Mucosa of rectum (tissue), 2 donors: ENCODE measurements at regions not wholly inside any gene's neighbourhood (a gene's known extent, or its start where the extent isn't known, plus 50 kb on each side); places are given as distances from the start of the nearest gene placed in this dataset.

Source experiments
- H3K27ac ChIP-seq, 2 donors: one replicate each; pipeline ENCODE4 v1.7.0; 2013; ENCODE audit warnings: inconsistent platforms in 2 of 2, low read depth in 2 of 2, low read length in 2 of 2
- H3K27me3 ChIP-seq, 2 donors: one replicate each; pipeline ENCODE4 v1.7.0; 2013; ENCODE audit warnings: low read length in 2 of 2; ENCODE audit not compliant: control insufficient read depth in 2 of 2, insufficient read depth in 2 of 2
- H3K36me3 ChIP-seq, 2 donors: one replicate each; pipeline ENCODE4 v1.7.0; 2013; ENCODE audit warnings: low read length in 2 of 2; ENCODE audit not compliant: control insufficient read depth in 2 of 2, insufficient read depth in 2 of 2
- H3K4me1 ChIP-seq, 2 donors: one replicate each; pipeline ENCODE4 v1.7.0; 2013; ENCODE audit warnings: low read length in 2 of 2, mild to moderate bottlenecking in 1 of 2; ENCODE audit not compliant: control insufficient read depth in 2 of 2, insufficient read depth in 2 of 2
- H3K4me3 ChIP-seq, 2 donors: one replicate each; pipeline ENCODE4 v1.7.0; 2013; ENCODE audit warnings: low read length in 2 of 2
- H3K9ac ChIP-seq, 2 donors: one replicate each; pipeline ENCODE4 v1.7.0; 2013; ENCODE audit warnings: low read length in 2 of 2, low read depth in 1 of 2, mild to moderate bottlenecking in 1 of 2
- H3K9me3 ChIP-seq, 2 donors: one replicate each; pipeline ENCODE4 v1.7.0; 2013; ENCODE audit warnings: low read length in 2 of 2; ENCODE audit not compliant: control insufficient read depth in 2 of 2
- donor health status: healthy.
- donor health status: Normal muscosa, but diverticular disease.

- Histone ChIP-seq H3K36me3 (no peaks in the 10 kb centered on the region), H3K4me3 (no peak overlapping the region), H3K27ac (no peak overlapping the region), H3K9me3 (no peaks in the 10 kb centered on the region), H3K4me1 (no peaks in the 10 kb centered on the region), H3K9ac (no peak overlapping the region), H3K27me3 (no peaks in the 10 kb centered on the region)
Observed at GRCh38 chr5:44663991-44664710, 144.6 kb upstream of the MRPS30 start.

GRCh38 chr5:44661851-44662250 is 146.9 kb upstream of the MRPS30 start:
- no peak overlapping the region for H3K9ac ChIP-seq
- H3K27ac ChIP-seq: no peak overlapping the region
- H3K27me3 ChIP-seq: no peaks in the 10 kb centered on the region
- H3K36me3 ChIP-seq: no peaks in the 10 kb centered on the region
- no peaks in the 10 kb centered on the region for H3K9me3 ChIP-seq
- no peaks in the 10 kb centered on the region for H3K4me1 ChIP-seq
- H3K4me3 ChIP-seq: no peak overlapping the region

- Histone ChIP-seq H3K4me1 (no peaks in the 10 kb centered on the region), H3K4me3 (no peak overlapping the region), H3K27ac (no peak overlapping the region), H3K9ac (no peak overlapping the region), H3K27me3 (no peaks in the 10 kb centered on the region), H3K9me3 (peaks cover 0 to 3% of the 10 kb centered on the region in 2 donors), H3K36me3 (no peaks in the 10 kb centered on the region)
Observed at GRCh38 chr5:44660251-44660650, 148.5 kb upstream of the MRPS30 start.

DNA sequence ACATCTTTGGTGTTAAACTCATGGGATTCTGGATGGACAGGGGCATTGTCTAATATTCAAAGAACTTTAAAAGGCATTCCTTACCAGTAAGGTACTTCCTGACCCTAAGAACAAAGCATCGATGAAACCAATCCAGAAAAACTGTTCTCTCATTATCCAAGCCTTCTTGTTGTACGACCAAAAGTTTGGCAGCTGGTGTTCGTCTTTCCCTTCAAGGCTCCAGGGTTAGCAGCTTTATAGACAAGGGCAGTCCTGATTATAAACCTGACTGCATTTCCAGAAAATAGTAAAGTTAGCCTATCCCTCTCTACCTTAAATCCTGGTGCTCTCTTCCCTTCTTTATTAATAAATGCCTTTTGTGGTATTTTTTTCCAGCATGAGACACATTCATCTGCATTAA is 149.4 kb upstream of the MRPS30 start:
- Histone ChIP-seq H3K27ac (no peak overlapping the region), H3K4me1 (no peaks in the 10 kb centered on the region), H3K36me3 (no peaks in the 10 kb centered on the region), H3K9ac (no peak overlapping the region), H3K27me3 (no peaks in the 10 kb centered on the region), H3K4me3 (no peak overlapping the region), H3K9me3 (peaks cover 0 to 3% of the 10 kb centered on the region in 2 donors)

GRCh38 chr5:44652674-44653073 is 156.1 kb upstream of the MRPS30 start:
- Histone ChIP-seq H3K4me3 (no peak overlapping the region), H3K36me3 (no peaks in the 10 kb centered on the region), H3K4me1 (no peaks in the 10 kb centered on the region), H3K9ac (no peak overlapping the region), H3K27me3 (no peaks in the 10 kb centered on the region), H3K9me3 (peaks cover 0 to 3% of the 10 kb centered on the region in 2 donors), H3K27ac (no peak overlapping the region)

- no peaks in the 10 kb centered on the region for H3K4me1 ChIP-seq
- H3K36me3 ChIP-seq: no peaks in the 10 kb centered on the region
- H3K27me3 ChIP-seq: no peaks in the 10 kb centered on the region
- H3K9ac ChIP-seq: no peak overlapping the region
- no peak overlapping the region for H3K27ac ChIP-seq
- peaks cover 0 to under 1% of the 10 kb centered on the region in 2 donors for H3K9me3 ChIP-seq
- no peak overlapping the region for H3K4me3 ChIP-seq
Observed at GRCh38 chr5:44646016-44646415, 162.7 kb upstream of the MRPS30 start.

GRCh38 chr5:44645502-44645901 is 163.2 kb upstream of the MRPS30 start:
- no peak overlapping the region for H3K9ac ChIP-seq
- peaks cover 0 to 1% of the 10 kb centered on the region in 2 donors for H3K9me3 ChIP-seq
- H3K27me3 ChIP-seq: no peaks in the 10 kb centered on the region
- no peaks in the 10 kb centered on the region for H3K4me1 ChIP-seq
- H3K27ac ChIP-seq: no peak overlapping the region
- no peaks in the 10 kb centered on the region for H3K36me3 ChIP-seq
- H3K4me3 ChIP-seq: no peak overlapping the region

DNA sequence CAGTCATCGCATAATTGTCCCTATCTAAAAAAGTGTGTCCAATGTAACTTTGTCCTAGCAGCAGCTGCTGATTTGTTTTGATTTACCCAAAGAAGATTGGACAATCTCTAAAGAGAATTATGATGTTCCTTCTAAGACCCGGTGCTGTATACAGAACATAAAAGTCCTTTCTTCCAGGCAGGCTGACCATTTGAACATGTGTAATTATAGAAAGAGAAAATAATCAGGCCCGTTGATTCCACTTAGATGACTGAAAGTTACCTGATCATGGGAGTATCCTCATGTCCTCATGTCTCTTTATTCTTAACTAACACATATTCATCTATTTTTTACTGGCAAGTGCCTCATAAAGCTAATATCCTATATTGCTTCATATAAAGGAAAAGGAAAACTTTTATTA is 164.1 kb upstream of the MRPS30 start:
- Histone ChIP-seq H3K27me3 (no peaks in the 10 kb centered on the region), H3K9ac (no peak overlapping the region), H3K36me3 (no peaks in the 10 kb centered on the region), H3K4me1 (no peaks in the 10 kb centered on the region), H3K27ac (no peak overlapping the region), H3K4me3 (no peak overlapping the region), H3K9me3 (peaks cover 0 to 1% of the 10 kb centered on the region in 2 donors)

DNA sequence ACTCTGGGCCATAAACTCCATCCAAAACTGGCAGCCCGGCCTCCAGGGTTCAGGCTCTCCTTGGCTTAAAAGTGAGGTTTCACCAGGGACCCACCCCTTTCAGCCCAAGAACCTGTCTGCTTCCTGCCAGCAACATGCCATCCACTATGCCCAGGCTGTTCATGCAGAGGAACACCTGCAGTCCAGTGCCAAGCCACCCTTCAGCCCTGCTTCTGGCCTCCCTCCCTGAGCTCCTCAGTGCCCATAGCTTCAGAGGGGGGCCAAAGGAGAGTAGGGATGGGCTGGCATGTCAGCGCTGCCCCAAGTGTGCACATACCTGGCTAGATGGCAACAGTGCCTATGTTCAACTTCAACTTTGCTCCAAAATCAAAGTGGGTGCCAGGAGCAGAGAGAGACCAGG is 166.9 kb upstream of the MRPS30 start:
- H3K36me3 ChIP-seq: no peaks in the 10 kb centered on the region
- no peak overlapping the region for H3K4me3 ChIP-seq
- H3K27me3 ChIP-seq: no peaks in the 10 kb centered on the region
- H3K27ac ChIP-seq: no peak overlapping the region
- H3K9ac ChIP-seq: no peak overlapping the region
- no peaks in the 10 kb centered on the region for H3K4me1 ChIP-seq
- H3K9me3 ChIP-seq: peaks cover 0 to 1% of the 10 kb centered on the region in 2 donors

DNA sequence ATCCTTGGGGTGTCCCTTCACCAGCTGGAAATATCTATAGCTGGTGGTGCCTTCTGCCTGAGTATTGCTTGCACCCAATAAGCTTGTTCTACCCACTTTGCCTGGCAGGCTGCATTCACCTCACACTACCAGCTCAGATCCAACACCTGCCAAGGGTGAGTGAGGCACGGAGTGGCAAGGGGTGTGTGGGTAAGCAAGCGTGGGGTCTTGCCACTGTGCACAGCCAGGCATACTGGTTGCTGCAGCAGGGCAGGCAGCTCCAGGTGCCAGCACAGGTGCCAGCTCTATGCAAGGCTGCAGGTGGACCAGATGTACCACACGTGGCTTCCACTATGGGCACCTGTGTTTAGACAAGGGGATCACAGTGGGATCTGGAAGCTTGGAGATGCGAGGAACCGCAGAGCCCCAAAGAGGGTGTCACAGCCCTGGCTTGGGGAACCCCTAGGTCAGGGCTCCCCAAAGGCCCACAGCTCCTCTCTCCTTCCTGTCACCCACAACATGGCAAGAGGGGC is 167.7 kb upstream of the MRPS30 start:
- H3K9ac ChIP-seq: no peak overlapping the region
- no peak overlapping the region for H3K27ac ChIP-seq
- no peak overlapping the region for H3K4me3 ChIP-seq
- H3K27me3 ChIP-seq: no peaks in the 10 kb centered on the region
- no peaks in the 10 kb centered on the region for H3K4me1 ChIP-seq
- H3K36me3 ChIP-seq: no peaks in the 10 kb centered on the region
- H3K9me3 ChIP-seq: peaks cover 0 to 1% of the 10 kb centered on the region in 2 donors
